Stromal cell of bone marrow (primary cell): ENCODE measurements at regions not wholly inside any gene's neighbourhood (a gene's known extent, or its start where the extent isn't known, plus 50 kb on each side); places are given as distances from the start of the nearest gene placed in this dataset.

Experiments used
- DNase-seq: peaks from one replicate; pipeline ENCODE4 v3.0.0-alpha.2; 2012; ENCODE audit warnings: low read depth

- no peak for DNase-seq
These were observed 1054.3 kb downstream of the TLE1 start for GRCh38 chr9:80635065-80635464.

GRCh38 chr9:80632041-80632440, 1057.3 kb downstream of the TLE1 start:
- no peak for DNase-seq

DNA sequence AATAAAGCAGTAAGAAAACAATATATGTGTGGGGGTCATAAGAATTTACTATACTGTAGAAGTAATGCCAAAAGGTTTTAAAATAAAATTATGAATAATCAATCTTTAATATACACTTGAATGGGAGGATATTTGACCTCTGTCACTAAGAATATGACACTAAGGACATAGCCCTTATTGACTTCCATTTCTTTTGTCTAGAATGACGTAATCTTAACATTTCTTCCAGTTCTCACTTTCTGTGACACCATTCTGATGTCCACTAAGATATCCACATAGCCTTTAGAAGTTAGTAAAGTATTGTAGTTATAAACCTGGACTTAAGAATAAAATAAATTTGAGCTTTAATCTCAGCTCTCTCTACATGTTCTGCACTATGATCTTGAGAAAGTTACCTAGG, 1050.7 kb downstream of the TLE4 start:
- no peak for DNase-seq

DNA sequence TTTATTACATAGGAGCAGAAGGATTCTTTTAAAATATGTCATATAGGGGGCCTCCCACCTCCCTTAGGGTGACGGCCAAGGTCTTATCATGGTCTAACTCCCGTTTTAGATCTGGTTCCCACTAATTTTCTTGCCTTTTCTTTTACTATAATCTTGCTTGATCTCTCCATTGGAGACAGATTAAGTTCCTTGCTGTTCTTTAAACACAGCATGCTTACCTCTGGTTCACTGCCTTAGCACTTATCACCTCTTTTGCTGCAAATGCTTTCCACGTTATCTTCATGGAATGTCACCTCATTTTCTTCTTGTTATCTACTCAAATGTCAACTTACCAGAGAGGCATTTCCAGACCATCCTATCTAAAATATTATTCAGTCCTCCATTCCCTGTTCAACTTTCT, 1047.6 kb downstream of the TLE4 start:
- no peak for DNase-seq

DNA sequence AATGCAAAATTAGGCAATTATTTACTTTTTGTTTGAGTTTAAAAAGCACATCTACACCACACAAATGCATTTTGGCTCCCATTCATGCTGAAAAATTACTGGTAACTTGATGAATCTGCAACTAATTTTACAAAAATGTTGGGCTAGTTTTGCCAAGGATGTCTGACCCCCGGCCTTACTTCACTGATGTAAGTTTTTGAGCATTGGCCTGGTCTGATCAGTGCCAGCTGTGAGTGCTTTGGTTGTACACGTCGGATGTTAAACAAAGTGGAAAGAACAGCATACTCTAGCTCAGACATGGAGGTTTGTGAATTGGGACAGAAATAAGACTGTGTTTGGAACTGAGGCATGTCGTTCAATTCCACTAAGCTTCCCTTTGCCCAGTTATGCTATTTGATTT, 1044.2 kb downstream of the TLE4 start:
- peak; percentile 51 for DNase-seq

DNA sequence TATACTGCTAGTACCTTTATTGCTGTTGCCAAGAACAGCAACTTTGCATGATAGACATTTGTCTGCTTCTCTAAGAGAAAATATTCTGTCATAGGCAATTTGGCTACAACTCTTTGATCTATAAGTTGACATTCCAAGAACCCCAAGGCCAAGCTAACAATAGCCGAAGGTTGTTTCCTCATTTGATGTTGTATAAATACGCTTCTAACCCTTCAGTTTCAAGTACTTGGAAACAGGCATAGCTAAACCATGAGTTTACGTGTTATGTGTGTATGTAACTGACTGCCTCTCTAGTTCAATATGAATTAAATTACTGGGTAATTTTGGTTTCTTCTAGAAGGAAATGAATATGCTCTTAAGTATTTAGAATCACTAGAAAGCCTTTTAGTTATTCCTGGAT, 1034.0 kb downstream of the TLE4 start:
- DNase-seq, result no peak

- peak; percentile 25 for DNase-seq
These were observed 1033.4 kb downstream of the TLE4 start for GRCh38 chr9:80605129-80605528.

- DNase-seq, result no peak
These were observed 1030.5 kb downstream of the TLE4 start for GRCh38 chr9:80602291-80602690.

GRCh38 chr9:80596579-80596978, 1024.8 kb downstream of the TLE4 start:
- no peak for DNase-seq

GRCh38 chr9:80595192-80595591, 1023.4 kb downstream of the TLE4 start:
- DNase-seq, result no peak

GRCh38 chr9:80592413-80592812, 1020.6 kb downstream of the TLE4 start:
- DNase-seq, result no peak

GRCh38 chr9:80586786-80587330, 1015.1 kb downstream of the TLE4 start:
- no peak for DNase-seq

GRCh38 chr9:80571953-80572352, 1000.2 kb downstream of the TLE4 start:
- DNase-seq, result no peak

DNA sequence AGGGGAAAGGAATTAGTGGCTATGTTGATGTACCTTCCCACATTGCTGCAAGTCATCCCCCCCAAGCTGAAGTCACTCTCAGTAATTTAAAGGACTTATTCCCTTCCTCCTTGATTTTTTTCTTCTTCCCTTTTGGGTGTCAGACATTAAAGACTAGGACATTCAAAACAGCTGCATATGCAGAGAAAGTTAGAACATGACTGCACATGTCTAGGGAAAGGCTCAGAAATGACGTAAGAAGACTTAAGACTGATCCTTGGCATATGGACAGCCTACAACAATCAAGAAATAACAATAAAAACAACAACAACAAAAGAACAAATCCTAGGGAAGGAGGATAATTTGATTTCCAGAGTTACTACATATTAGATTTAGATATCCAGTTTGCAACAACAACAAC, 997.5 kb downstream of the TLE4 start:
- DNase-seq, result no peak

DNA sequence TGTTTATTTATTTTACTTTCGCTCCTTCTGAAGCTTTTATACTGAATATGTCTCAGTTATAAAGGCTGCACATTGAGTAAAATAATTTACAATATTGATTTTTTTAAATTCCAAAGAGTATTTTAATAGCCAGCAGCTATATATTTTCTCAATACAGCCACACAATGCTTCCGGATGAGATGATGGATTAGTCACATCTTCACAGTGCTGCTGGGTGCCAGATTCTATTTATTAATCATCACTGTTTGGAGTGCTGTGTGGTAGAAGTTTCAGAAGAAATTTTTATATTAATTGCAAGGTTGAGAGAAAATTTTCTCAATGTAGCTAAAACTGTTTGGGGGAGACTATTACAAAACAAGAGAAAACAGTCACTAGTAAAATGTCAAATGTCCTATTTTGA, 989.8 kb downstream of the TLE4 start:
- no peak for DNase-seq

- no peak for DNase-seq
These were observed 989.2 kb downstream of the TLE4 start for GRCh38 chr9:80560976-80561375.

GRCh38 chr9:80557256-80557655, 985.5 kb downstream of the TLE4 start:
- no peak for DNase-seq

GRCh38 chr9:80556631-80557030, 984.9 kb downstream of the TLE4 start:
- no peak for DNase-seq

DNA sequence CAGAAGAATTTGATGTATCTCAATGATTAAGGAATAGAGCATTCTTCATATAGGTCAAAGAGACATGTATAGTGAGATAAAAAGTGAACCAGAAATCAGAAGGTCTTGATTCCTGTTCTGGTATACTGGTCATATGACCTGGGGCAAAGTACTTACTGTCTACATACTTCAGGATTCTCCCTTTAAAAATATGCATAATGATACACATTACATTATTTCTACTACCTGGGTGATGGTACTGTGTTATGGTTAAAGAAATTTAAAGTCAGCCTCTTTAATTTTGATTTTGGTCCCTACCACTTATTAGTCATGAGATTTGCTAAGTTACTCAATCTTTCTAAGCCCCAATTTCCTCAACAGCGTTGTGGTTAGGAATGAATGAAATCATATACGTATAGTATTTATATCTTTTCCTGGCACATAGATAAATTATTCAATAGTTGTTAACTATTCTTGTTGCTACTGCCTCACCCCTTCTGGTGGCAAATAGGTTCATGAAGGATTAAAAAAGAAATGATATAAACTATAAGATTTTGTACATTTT, 984.1 kb downstream of the TLE4 start:
- DNase-seq, result no peak

GRCh38 chr9:80554856-80555255, 983.1 kb downstream of the TLE4 start:
- no peak for DNase-seq

- no peak for DNase-seq
These were observed 982.5 kb downstream of the TLE4 start for GRCh38 chr9:80554301-80554700.

DNA sequence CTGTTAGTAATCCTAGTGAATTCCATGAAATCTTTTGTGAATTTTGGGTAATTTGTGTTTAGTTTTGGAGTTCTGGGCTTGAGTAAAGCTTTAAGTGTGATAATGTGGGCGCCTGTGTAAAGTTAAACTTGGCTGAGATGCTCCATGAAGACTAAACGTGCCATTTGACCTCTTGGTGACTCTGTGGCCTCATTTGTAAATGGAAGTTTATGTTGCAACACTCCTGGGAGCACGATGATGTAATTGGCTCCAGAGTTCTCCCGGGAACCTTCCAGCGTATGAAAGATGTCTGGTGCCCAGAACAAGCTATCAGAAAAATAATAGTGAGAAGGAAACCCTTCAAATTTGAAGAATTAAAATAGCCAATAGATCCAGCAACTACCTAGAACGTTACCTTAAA, 981.2 kb downstream of the TLE4 start:
- DNase-seq, result peak; percentile 59

- DNase-seq, result no peak
These were observed 978.4 kb downstream of the TLE4 start for GRCh38 chr9:80550181-80550580.

DNA sequence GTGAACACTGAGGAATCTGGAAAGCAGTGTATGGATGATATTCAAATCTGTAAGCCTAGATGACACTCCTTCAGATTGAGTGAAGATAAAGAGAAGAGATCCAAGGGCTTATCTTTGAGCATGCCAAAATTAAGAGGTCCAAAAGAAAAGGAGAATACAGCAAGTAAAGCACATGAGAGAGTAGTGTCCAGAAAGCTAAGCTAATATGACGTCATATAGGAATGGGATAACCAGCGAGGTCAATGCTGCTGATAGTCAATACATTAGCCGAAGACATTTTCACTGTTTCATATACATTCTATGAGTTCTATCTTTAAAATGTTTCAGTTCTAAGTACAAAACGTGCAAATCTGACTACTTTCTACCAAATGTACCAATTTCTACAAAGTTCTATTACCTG, 975.8 kb downstream of the TLE4 start:
- no peak for DNase-seq

DNA sequence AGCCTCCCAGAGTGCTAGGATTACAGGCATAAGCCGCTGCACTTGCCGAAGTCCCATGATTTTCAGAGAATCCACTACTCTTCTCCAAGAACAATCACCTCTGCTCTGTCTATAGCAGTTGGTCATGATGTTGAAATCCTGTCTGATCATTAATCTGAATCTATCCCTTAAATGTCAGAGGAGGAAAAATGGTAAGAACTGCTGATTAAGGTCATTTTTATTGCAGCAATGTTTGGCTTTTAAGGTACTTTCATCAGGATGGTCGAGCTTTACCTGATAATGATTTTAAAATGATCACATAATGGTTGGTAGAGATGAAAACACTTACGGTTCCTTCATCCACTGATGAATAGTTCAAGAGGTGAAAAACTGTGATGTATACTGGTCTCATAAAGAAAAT, 968.6 kb downstream of the TLE4 start:
- DNase-seq, result no peak
